K562 (cell line): ENCODE measurements at regions not wholly inside any gene's neighbourhood (a gene's known extent, or its start where the extent isn't known, plus 50 kb on each side); places are given as distances from the start of the nearest gene placed in this dataset.

ENCODE experiments used
- ATAC-seq: fragments of 200-7000 bp; cut with Tn5 transposase; 3 replicates; pipeline ENCODE4 v1.9.1; 2020; ENCODE audit warnings: moderate library complexity
- BruUV-seq: library from RNA; stranded (reverse); fragments of 400-500 nt; replicated peaks from 2 replicates; lab custom pipeline; 2021; lab: Mats Ljungman, UMichigan
- CTCF ChIA-PET: fragments of 300-600 bp; formaldehyde crosslinking; extraction: SDS; loops from one replicate; lab custom pipeline; 2021; ENCODE audit warnings: low intra/inter-chr PET ratio; lab: Yijun Ruan, JAX
- POLR2A ChIA-PET: fragments of 300-600, 350-650 bp; sonication (Branson Sonifier 250); formaldehyde crosslinking; extraction: SDS; loops from one replicate; lab custom pipeline; 2021; ENCODE audit warnings: antibody characterized with exemption, inconsistent platforms; lab: Yijun Ruan, JAX
- DNase-seq, 4 experiments: peaks; one replicate each; pipeline versions ENCODE4 v3.0.0 to v3.0.0-alpha.2; 2011 to 2018; ENCODE audit warnings: low spot score in 3 of 4, mixed read lengths in 3 of 4; ENCODE audit errors: extremely low read depth in 1 of 4
- FAIRE-seq: peaks from 2 replicates; lab custom pipeline; 2011; peaks lifted over from hg19 to GRCh38; lab: Jason Lieb, UNC
- H2AFZ ChIP-seq: 2 replicates; pipeline ENCODE4 v1.6.0; 2011; ENCODE audit warnings: low read depth, low read length, control low read depth, inconsistent platforms
- H3K27ac ChIP-seq: fragments of 200-600 bp; 3 replicates; pipeline ENCODE4 v1.8.0; 2011; ENCODE audit warnings: low read depth, mild to moderate bottlenecking, control low read depth, inconsistent platforms, low read length, moderate library complexity, mixed read lengths; ENCODE audit errors: extremely low read depth
- H3K27me3 ChIP-seq, 2 experiments: fragments of 300-600 bp in 1 of 2; 2 replicates in 1 of 2; 3 replicates in 1 of 2; pipeline versions ENCODE4 v1.6.0 to v1.8.0; 2011; ENCODE audit warnings: inconsistent platforms in 2 of 2, low read length in 2 of 2, mild to moderate bottlenecking in 1 of 2, mixed read lengths in 1 of 2, moderate library complexity in 1 of 2; ENCODE audit not compliant: control insufficient read depth in 2 of 2, insufficient read depth in 2 of 2
- H3K36me3 ChIP-seq: fragments of 300-600 bp; 3 replicates; pipeline ENCODE4 v1.8.0; 2011; ENCODE audit warnings: mild to moderate bottlenecking, low read length, inconsistent platforms; ENCODE audit not compliant: control insufficient read depth, insufficient read depth
- H3K4me1 ChIP-seq, 2 experiments: fragments of 200-600 bp in 1 of 2; replicated peaks in 1 of 2; 2 replicates in 1 of 2; 3 replicates in 1 of 2; pipeline versions ENCODE4 v1.5.1 to v1.8.0; 2011; ENCODE audit warnings: inconsistent platforms in 2 of 2, low read length in 2 of 2, mild to moderate bottlenecking in 1 of 2, mixed read lengths in 1 of 2, moderate library complexity in 1 of 2; ENCODE audit not compliant: control insufficient read depth in 2 of 2, insufficient read depth in 2 of 2
- H3K4me2 ChIP-seq: 2 replicates; pipeline ENCODE4 v1.6.1; 2011; ENCODE audit warnings: low read length, control low read depth, inconsistent platforms, mixed read lengths; ENCODE audit not compliant: insufficient read depth
- H3K4me3 ChIP-seq: fragments of 200-600 bp; sonication (generic), shearing (Covaris generic); 2 replicates; pipeline ENCODE4 v1.5.1; 2016; ENCODE audit warnings: control low read depth, inconsistent platforms
- H3K79me2 ChIP-seq: fragments of 200-600 bp; 3 replicates; pipeline ENCODE4 v1.8.0; 2011; ENCODE audit warnings: low read length, inconsistent platforms; ENCODE audit not compliant: control insufficient read depth, insufficient read depth
- H3K9ac ChIP-seq, 2 experiments: 2 replicates each; pipeline versions ENCODE4 v1.6.0 to v1.6.1; 2011; ENCODE audit warnings: low read depth in 2 of 2, low read length in 2 of 2, control low read depth in 1 of 2, inconsistent platforms in 1 of 2, mild to moderate bottlenecking in 1 of 2, mixed read lengths in 1 of 2; ENCODE audit not compliant: insufficient read depth in 1 of 2
- H3K9me1 ChIP-seq: one replicate; pipeline ENCODE4 v1.6.0; 2011; ENCODE audit warnings: inconsistent platforms, mild to moderate bottlenecking, low read length, moderate library complexity; ENCODE audit not compliant: control insufficient read depth, insufficient read depth
- H3K9me3 ChIP-seq: replicated peaks from 2 replicates; pipeline ENCODE4 v1.5.1; 2011; ENCODE audit warnings: low read depth, low read length, inconsistent platforms; ENCODE audit not compliant: control insufficient read depth, insufficient read depth
- H4K20me1 ChIP-seq: replicated peaks from 2 replicates; pipeline ENCODE4 v1.6.1; 2011; ENCODE audit warnings: low read length, inconsistent platforms, mixed read lengths; ENCODE audit not compliant: control insufficient read depth, insufficient read depth
- ATF1 ChIP-seq, 2 experiments: fragments of 450-650 bp in 1 of 2; IDR thresholded peaks; 2 replicates each; pipeline ENCODE4 v1.6.1; 2016; ENCODE audit warnings: missing compliant biosample characterization in 1 of 2, missing genetic modification characterization in 1 of 2
- CSDE1 ChIP-seq, 2 experiments: fragments of 450-650 bp; IDR thresholded peaks; 2 replicates each; pipeline ENCODE4 v1.6.1; 2016; ENCODE audit warnings: mild to moderate bottlenecking in 1 of 2
- DACH1 ChIP-seq: fragments of 450-650 bp; IDR thresholded peaks from 2 replicates; pipeline ENCODE4 v1.6.1; 2018; ENCODE audit not compliant: partially characterized antibody
- GTF2A2 ChIP-seq: IDR thresholded peaks from 2 replicates; pipeline ENCODE4 v1.6.1; 2016; ENCODE audit warnings: mild to moderate bottlenecking, missing genetic modification characterization, missing compliant biosample characterization
- HMG20A ChIP-seq: fragments of 450-650 bp; formaldehyde crosslinking; conservative IDR thresholded peaks from 2 replicates; pipeline ENCODE4 v1.4.0; 2020; ENCODE audit warnings: mild to moderate bottlenecking, mixed read lengths
- KDM2B ChIP-seq: fragments of 250-450 bp; sonication (Bioruptor Pico); IDR thresholded peaks from 2 replicates; pipeline ENCODE4 v1.8.0; 2021; ENCODE audit warnings: mild to moderate bottlenecking, moderate library complexity
- MEIS2 ChIP-seq: fragments of 450-650 bp; IDR thresholded peaks from 2 replicates; pipeline ENCODE4 v1.6.1; 2014; ENCODE audit warnings: mild to moderate bottlenecking; ENCODE audit not compliant: partially characterized antibody
- MTA1 ChIP-seq: fragments of 450-650 bp; IDR thresholded peaks from 2 replicates; pipeline ENCODE4 v1.6.1; 2017; ENCODE audit warnings: borderline replicate concordance
- PHF20 ChIP-seq: fragments of 450-650 bp; IDR thresholded peaks from 2 replicates; pipeline ENCODE4 v1.6.1; 2018; ENCODE audit not compliant: partially characterized antibody
- PPARD ChIP-seq: fragments of 250-450 bp; sonication (Bioruptor Pico); IDR thresholded peaks from 2 replicates; pipeline ENCODE4 v1.8.0; 2022; ENCODE audit warnings: inconsistent platforms, mild to moderate bottlenecking, moderate library complexity
- SREBF1 ChIP-seq: fragments of 150-350 bp; IDR thresholded peaks from 2 replicates; pipeline ENCODE4 v1.6.1; 2014; ENCODE audit warnings: antibody characterized with exemption, low read depth, low read length, borderline replicate concordance
- TGIF2 ChIP-seq: sonication (generic); formaldehyde crosslinking; IDR thresholded peaks from 2 replicates; pipeline ENCODE4 v1.8.1; 2022; ENCODE audit warnings: mild to moderate bottlenecking, missing genetic modification reagents, moderate library complexity
- ZNF121 ChIP-seq: sonication (generic); formaldehyde crosslinking; conservative IDR thresholded peaks from 2 replicates; pipeline ENCODE4 v1.8.0; 2022; ENCODE audit warnings: missing genetic modification reagents
- ZNF263 ChIP-seq: sonication (generic); formaldehyde crosslinking; IDR thresholded peaks from 2 replicates; pipeline ENCODE4 v1.8.0; 2022; ENCODE audit warnings: mild to moderate bottlenecking, missing genetic modification reagents, borderline replicate concordance
- ZNF282 ChIP-seq: sonication (generic); formaldehyde crosslinking; IDR thresholded peaks from 2 replicates; pipeline ENCODE4 v1.8.1; 2023; ENCODE audit warnings: missing genetic modification reagents
- ZNF668 ChIP-seq: fragments of 250-450 bp; sonication (Bioruptor Pico); IDR thresholded peaks from 2 replicates; pipeline ENCODE4 v1.8.0; 2022; ENCODE audit warnings: mild to moderate bottlenecking, inconsistent platforms
- WGBS: fragments of 100-300 bp; shearing (Covaris generic); methylation state at CpG from one replicate; pipeline ENCODE4 v1.1.6; 2016; ENCODE audit warnings: low coverage, mixed read lengths; ENCODE audit not compliant: insufficient coverage; ENCODE audit errors: missing lambda C conversion rate; 5-methylcytosine and 5-hydroxymethylcytosine counted together
- in situ Hi-C: fragments of 300-500 bp; cut with MboI; formaldehyde crosslinking; loops from 4 replicates; pipeline ENCODE4 v1.15.0; 2018; ENCODE audit warnings: inconsistent platforms, mixed read lengths
- intact Hi-C: fragments of 100-400 bp; cut with micrococcal nuclease; formaldehyde crosslinking; loops from 2 replicates; pipeline ENCODE4 v1.14.2; 2022
- TF ChIP-seq, protein P1 (sequence below): fragments of 250-450 bp; sonication (Bioruptor Pico); IDR thresholded peaks from 2 replicates; pipeline ENCODE4 v1.8.0; 2021; ENCODE audit warnings: moderate library complexity, mild to moderate bottlenecking, inconsistent platforms

- intact Hi-C loops (no loop called here), in situ Hi-C loops (no loop called here)
- ChIA-PET CTCF (no interaction called here), POLR2A (no interaction called here)
- H3K27ac ChIP-seq, result no peak overlapping the region
- no TSS peak for BruUV-seq
- no peaks in the 10 kb centered on the region for H3K4me1 ChIP-seq
- H3K4me2 ChIP-seq, result no peak overlapping the region
- TF ChIP-seq KDM2B (CRISPR knock-in tag) (no peak), PPARD (CRISPR knock-in tag) (no peak), ZNF668 (CRISPR knock-in tag) (no peak), ZNF121 (CRISPR knock-in tag) (no peak), PHF20 (no peak), ZNF282 (CRISPR knock-in tag) (no peak), HMG20A (no peak), DACH1 (no peak), CSDE1 (IDR thresholded peaks at IDR 0.05) (no peak), TGIF2 (no peak), MTA1 (no peak), ATF1 (CRISPR knock-in tag; IDR thresholded peaks at IDR 0.05) (no peak), ATF1 (tag; IDR thresholded peaks at IDR 0.05) (no peak), GTF2A2 (tag) (no peak), ZNF263 (CRISPR knock-in tag) (no peak), MEIS2 (no peak), SREBF1 (no peak)
- TF ChIP-seq, protein P1, sequence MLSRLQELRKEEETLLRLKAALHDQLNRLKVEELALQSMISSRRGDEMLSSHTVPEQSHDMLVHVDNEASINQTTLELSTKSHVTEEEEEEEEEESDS (CRISPR knock-in tag), result no peak
- H3K9me3 ChIP-seq, result peaks cover 3% of the 10 kb centered on the region; the same call in 1 of the 2 replicates
- WGBS, result no CpG with 5 or more reads among the region's 1 CpG
- no peak overlapping the region for H3K9ac ChIP-seq
- H3K79me2 ChIP-seq, result peaks cover 2% of the 10 kb centered on the region; the same call in 1 of the 3 replicates
- H2AFZ ChIP-seq, result no peak overlapping the region
- H3K4me3 ChIP-seq, result no peak overlapping the region
- DNase-seq, result no peak
- FAIRE-seq, result no peak
- no peaks in the 10 kb centered on the region for H3K27me3 ChIP-seq
- no peaks in the 10 kb centered on the region for H4K20me1 ChIP-seq
- H3K36me3 ChIP-seq, result peaks cover 22% of the 10 kb centered on the region; the same call in 1 of the 3 replicates
- no peaks in the 10 kb centered on the region for H3K9me1 ChIP-seq
- ATAC-seq, result no peak
Observed at GRCh38 chr13:83086948-83087347, 795.3 kb downstream of the SLITRK1 start.
